ENCODE measurements at regions not wholly inside any gene's neighbourhood (a gene's known extent, or its start where the extent isn't known, plus 50 kb on each side); places are given as distances from the start of the nearest gene placed in this dataset.

- Histone ChIP-seq H3K27ac (no peak overlapping the region), H3K27me3 (replicated peaks in 1 of 7) (no peaks in the 10 kb centered on the region), H3K36me3 (no peaks in the 10 kb centered on the region), H3K4me1 (no peaks in the 10 kb centered on the region), H3K9me3 (no peaks in the 10 kb centered on the region), H3K4me3 (no peak overlapping the region)
- no peak for TF ChIP-seq CTCF (IDR thresholded peaks at IDR 0.05 in 8 of 11, conservative IDR thresholded peaks at IDR 0.05 in 3 of 11)
- TF ChIP-seq POLR2A (IDR thresholded peaks at IDR 0.05): no peak
- intact Hi-C loops (cut with DNase I; ENCODE audit: low total_unique reads): no loop called here
- DNase-seq: no peak
Observed at GRCh38 chr6:133827766-133828165, 61.1 kb upstream of the TCF21 start.

GRCh38 chr6:133833949-133834359 is 55.0 kb upstream of the TCF21 start:
- intact Hi-C loops (cut with DNase I; ENCODE audit: low total_unique reads): no loop called here
- DNase-seq: no peak
- WGBS, 5 donors: 40 to 63% (median 56%) methylated on average over 3 of the region's 3 CpGs
- H3K36me3 ChIP-seq: no peaks in the 10 kb centered on the region
- peaks cover 0 to 7% (median 5%) of the 10 kb centered on the region in 6 donors for H3K4me1 ChIP-seq
- no peaks in the 10 kb centered on the region for H3K9me3 ChIP-seq
- peaks cover 0 to 20% (median 3%) of the 10 kb centered on the region in 7 donors for H3K27me3 ChIP-seq (replicated peaks in 1 of 7)
- peak in 1 of 3 donors; percentile 64 for TF ChIP-seq POLR2AphosphoS5 (IDR thresholded peaks at IDR 0.05)
- no peak for TF ChIP-seq POLR2A (IDR thresholded peaks at IDR 0.05)
- no peak overlapping the region for H3K4me3 ChIP-seq
- H3K27ac ChIP-seq: no peak overlapping the region

- TF ChIP-seq POLR2AphosphoS5 (IDR thresholded peaks at IDR 0.05) (no peak), POLR2A (IDR thresholded peaks at IDR 0.05) (no peak), CTCF (IDR thresholded peaks at IDR 0.05 in 8 of 11, conservative IDR thresholded peaks at IDR 0.05 in 3 of 11) (no peak)
- 45 to 62% (median 56%) methylated on average over 2 of the region's 2 CpGs for WGBS, 5 donors
- no peak overlapping the region for H3K4me3 ChIP-seq
- H3K9me3 ChIP-seq: no peaks in the 10 kb centered on the region
- H3K27me3 ChIP-seq (replicated peaks in 1 of 7): peaks cover 0 to 24% (median 4%) of the 10 kb centered on the region in 7 donors
- peaks cover 0 to 7% (median 5%) of the 10 kb centered on the region in 6 donors for H3K4me1 ChIP-seq
- no peaks in the 10 kb centered on the region for H3K36me3 ChIP-seq
- no peak for DNase-seq
- peak overlapping the region in 5 of 8 donors; percentile 6 to 58 (median 29) for H3K27ac ChIP-seq
- intact Hi-C loops (cut with DNase I; ENCODE audit: low total_unique reads): no loop called here
Observed at GRCh38 chr6:133834472-133835170, 54.3 kb upstream of the TCF21 start.

GRCh38 chr6:133835901-133836300 is 53.0 kb upstream of the TCF21 start:
- H3K27ac ChIP-seq: peak overlapping the region in 1 of 8 donors; percentile 21
- 79 to 91% (median 87%) methylated on average over 4 of the region's 4 CpGs for WGBS, 5 donors
- H3K27me3 ChIP-seq (replicated peaks in 1 of 7): peaks cover 0 to 24% (median 4%) of the 10 kb centered on the region in 7 donors
- H3K4me1 ChIP-seq: peaks cover 0 to 7% (median 5%) of the 10 kb centered on the region in 6 donors
- TF ChIP-seq POLR2A (IDR thresholded peaks at IDR 0.05): no peak
- no peak for TF ChIP-seq CTCF (IDR thresholded peaks at IDR 0.05 in 8 of 11, conservative IDR thresholded peaks at IDR 0.05 in 3 of 11)
- no peak for TF ChIP-seq POLR2AphosphoS5 (IDR thresholded peaks at IDR 0.05)
- H3K36me3 ChIP-seq: no peaks in the 10 kb centered on the region
- no peaks in the 10 kb centered on the region for H3K9me3 ChIP-seq
- intact Hi-C loops (cut with DNase I; ENCODE audit: low total_unique reads): no loop called here
- no peak for DNase-seq
- H3K4me3 ChIP-seq: no peak overlapping the region

All from spleen (tissue), 11 donors.